Kidney tubule cell (primary cell): ENCODE measurements at regions not wholly inside any gene's neighbourhood (a gene's known extent, or its start where the extent isn't known, plus 50 kb on each side); places are given as distances from the start of the nearest gene placed in this dataset.
A peak's percentile ranks its signal among the peaks of the same experiment; 100 is the strongest.
"Not testable (repeated sequence)": the region's sequence is repeated elsewhere in the genome, so short reads cannot be mapped to it uniquely, and the experiment has no call there.

ENCODE experiments used
- DNase-seq: peaks from one replicate; pipeline ENCODE4 v3.0.0-alpha.2; 2018; ENCODE audit warnings: low spot score

GRCh38 chr6:63486196-63486595 is 86.1 kb upstream of the LOC128125822 start:
- no peak for DNase-seq

GRCh38 chr6:63487103-63487813 is 85.0 kb upstream of the LOC128125822 start:
- no peak for DNase-seq

- DNase-seq, result no peak
These were observed 81.2 kb upstream of the LOC128125822 start for GRCh38 chr6:63491119-63491518.

GRCh38 chr6:63492476-63492875 is 79.8 kb upstream of the LOC128125822 start:
- DNase-seq, result no peak

- peak; percentile 35 for DNase-seq
These were observed 78.7 kb upstream of the LOC128125822 start for GRCh38 chr6:63493557-63493956.

- no peak for DNase-seq
These were observed 75.9 kb upstream of the LOC128125822 start for GRCh38 chr6:63496361-63496804.

- DNase-seq, result no peak
These were observed 70.1 kb upstream of the LOC128125822 start for GRCh38 chr6:63502156-63502555.

GRCh38 chr6:63503199-63503598 is 69.1 kb upstream of the LOC128125822 start:
- DNase-seq, result no peak

- DNase-seq, result peak; percentile 91
These were observed 67.4 kb upstream of the LOC128125822 start for GRCh38 chr6:63504777-63505384.

GRCh38 chr6:63507096-63507495 is 65.2 kb upstream of the LOC128125822 start:
- DNase-seq, result no peak

GRCh38 chr6:63509652-63510352 is 62.5 kb upstream of the LOC128125822 start:
- peak; percentile 50 for DNase-seq

GRCh38 chr6:63510353-63510686 is 62.0 kb upstream of the LOC128125822 start:
- no peak for DNase-seq

- no peak for DNase-seq
These were observed 61.4 kb upstream of the LOC128125822 start for GRCh38 chr6:63510849-63511248.

GRCh38 chr6:63514488-63515173 is 57.6 kb upstream of the LOC128125822 start:
- DNase-seq, result no peak

- not testable (repeated sequence) for DNase-seq
These were observed 57.1 kb upstream of the LOC128125822 start for GRCh38 chr6:63515227-63515626.

GRCh38 chr6:63516186-63516944 is 55.9 kb upstream of the LOC128125822 start:
- DNase-seq, result peak; percentile 73

- DNase-seq, result no peak
These were observed 55.1 kb upstream of the LOC128125822 start for GRCh38 chr6:63517221-63517620.

- no peak for DNase-seq
These were observed 50.6 kb upstream of the LOC128125822 start for GRCh38 chr6:63521475-63522210.
